Left colon (tissue), 2 donors: ENCODE measurements at regions not wholly inside any gene's neighbourhood (a gene's known extent, or its start where the extent isn't known, plus 50 kb on each side); places are given as distances from the start of the nearest gene placed in this dataset.

Source experiments
- ATAC-seq: fragments of 200-7000 bp; cut with Tn5 transposase; one replicate; pipeline ENCODE4 v1.9.1; 2020; ENCODE audit warnings: mild to moderate bottlenecking, moderate library complexity
- DNase-seq, 2 donors: peaks; one replicate each; pipeline ENCODE4 v3.0.0-alpha.2; 2020
- intact Hi-C, 2 donors: fragments of 100-400 bp; cut with DNase I in 1 of 2; cut with micrococcal nuclease in 1 of 2; formaldehyde crosslinking; loops; one replicate each; pipeline versions ENCODE4 v1.11.2 to v1.14.0; 2022; cut with DNase I, micrococcal nuclease
- donor health status: DM: no; HTN: no; CAD: no.
- donor health status: DM: yes; HTN: yes; CAD: no.

GRCh38 chrX:134747006-134747405 is 50.0 kb downstream of the PABIR2 start:
- intact Hi-C loops = no loop called here
- DNase-seq (no peak), ATAC-seq (no peak)

- intact Hi-C loops = no loop called here
- DNase-seq = no peak
- ATAC-seq = no peak
Observed at GRCh38 chrX:134746410-134746785, 50.6 kb downstream of the PABIR2 start.

- no peak for DNase-seq
- no peak for ATAC-seq
- intact Hi-C loops = no loop called here
Observed at GRCh38 chrX:134745636-134746409, 51.2 kb downstream of the PABIR2 start.

- DNase-seq (no peak), ATAC-seq (no peak)
- intact Hi-C loops = no loop called here
Observed at GRCh38 chrX:134743091-134743490, 53.9 kb downstream of the PABIR2 start.

- ATAC-seq = no peak
- intact Hi-C loops = no loop called here
- DNase-seq = no peak
Observed at GRCh38 chrX:134742573-134742972, 54.4 kb downstream of the PABIR2 start.

GRCh38 chrX:134741746-134742145 is 55.3 kb downstream of the PABIR2 start:
- ATAC-seq = no peak
- no peak for DNase-seq
- intact Hi-C loops = no loop called here

GRCh38 chrX:134738986-134739740 is 57.8 kb downstream of the PABIR2 start:
- intact Hi-C loops = no loop called here
- ATAC-seq (no peak), DNase-seq (no peak)

GRCh38 chrX:134738445-134738844 is 58.6 kb downstream of the PABIR2 start:
- intact Hi-C loops = no loop called here
- DNase-seq = no peak
- no peak for ATAC-seq

- ATAC-seq = no peak
- DNase-seq = no peak
- intact Hi-C loops = no loop called here
Observed at GRCh38 chrX:134737721-134738369, 59.2 kb downstream of the PABIR2 start.

GRCh38 chrX:134737061-134737460 is 59.9 kb downstream of the PABIR2 start:
- intact Hi-C loops = no loop called here
- no peak for DNase-seq
- no peak for ATAC-seq

- ATAC-seq = no peak
- no peak for DNase-seq
- intact Hi-C loops = no loop called here
Observed at GRCh38 chrX:134736356-134736755, 60.6 kb downstream of the PABIR2 start.

GRCh38 chrX:134735015-134735414 is 62.0 kb downstream of the PABIR2 start:
- no peak for ATAC-seq
- intact Hi-C loops = no loop called here
- DNase-seq = no peak

GRCh38 chrX:134734466-134734952 is 62.5 kb downstream of the PABIR2 start:
- ATAC-seq (no peak), DNase-seq (no peak)
- intact Hi-C loops = no loop called here

- intact Hi-C loops = no loop called here
- no peak for ATAC-seq
Observed at GRCh38 chrX:134733591-134733990, 63.4 kb downstream of the PABIR2 start.

GRCh38 chrX:134732676-134733075 is 64.3 kb downstream of the PABIR2 start:
- DNase-seq = no peak
- intact Hi-C loops = no loop called here
- ATAC-seq = no peak

More at GRCh38 chrX:134733591-134733990, 63.4 kb downstream of the PABIR2 start:
- DNase-seq = no peak

GRCh38 chrX:134732152-134732551 is 64.9 kb downstream of the PABIR2 start:
- DNase-seq (no peak), ATAC-seq (no peak)
- intact Hi-C loops = no loop called here

GRCh38 chrX:134727363-134727762 is 69.1 kb upstream of the PLAC1 start:
- intact Hi-C loops = no loop called here
- DNase-seq = no peak
- no peak for ATAC-seq

- intact Hi-C loops = no loop called here
- no peak for ATAC-seq
- no peak for DNase-seq
Observed at GRCh38 chrX:134725103-134725690, 66.9 kb upstream of the PLAC1 start.

GRCh38 chrX:134721766-134722532 is 63.7 kb upstream of the PLAC1 start:
- no peak for DNase-seq
- ATAC-seq = no peak
- intact Hi-C loops = no loop called here
